Hepatocyte (in vitro differentiated cells): ENCODE measurements at regions not wholly inside any gene's neighbourhood (a gene's known extent, or its start where the extent isn't known, plus 50 kb on each side); places are given as distances from the start of the nearest gene placed in this dataset.

Source experiments
- CTCF ChIP-seq: fragments of 200-600 bp; sonication (generic); IDR thresholded peaks from 2 replicates; pipeline ENCODE4 v1.5.1; 2016; ENCODE audit warnings: antibody characterized with exemption, mild to moderate bottlenecking; ENCODE audit not compliant: poor library complexity
- EZH2 ChIP-seq: fragments of 200-600 bp; sonication (generic); IDR thresholded peaks from 2 replicates; pipeline ENCODE4 v1.6.1; 2016; ENCODE audit warnings: antibody characterized with exemption, mild to moderate bottlenecking, borderline replicate concordance
- EZH2phosphoT487 ChIP-seq: fragments of 200-600 bp; sonication (generic); IDR thresholded peaks from one replicate; pipeline ENCODE4 v1.6.1; 2018; ENCODE audit warnings: antibody characterized with exemption, mild to moderate bottlenecking, low read depth, moderate library complexity; ENCODE audit not compliant: unreplicated experiment, severe bottlenecking

- TF ChIP-seq CTCF: no peak
- TF ChIP-seq EZH2: no peak
- no peak for TF ChIP-seq EZH2phosphoT487
Measured at GRCh38 chr4:13892739-13893105, 265.2 kb upstream of the BOD1L1 start.
